Adrenal gland (tissue), 9 donors: ENCODE measurements at regions not wholly inside any gene's neighbourhood (a gene's known extent, or its start where the extent isn't known, plus 50 kb on each side); places are given as distances from the start of the nearest gene placed in this dataset.

Experiments used
- DNase-seq, 7 donors: peaks; one replicate each; pipeline ENCODE4 v3.0.0-alpha.2; 2019 to 2020
- H3K27ac ChIP-seq, 5 donors: fragments of 200-600 bp; sonication (generic) in 4 of 5; 1 replicate in 3 of 5; 2 replicates in 2 of 5; pipeline versions ENCODE4 v1.5.1 to v1.8.0; 2016 to 2020; ENCODE audit warnings: mild to moderate bottlenecking in 1 of 5
- H3K27me3 ChIP-seq: fragments of 200-600 bp; 2 replicates; pipeline ENCODE4 v1.8.0; 2021
- H3K36me3 ChIP-seq, 2 donors: fragments of 200-600 bp; replicated peaks in 1 of 2; 1 replicate in 1 of 2; 2 replicates in 1 of 2; pipeline versions ENCODE4 v1.5.1 to v1.8.0; 2018 to 2022
- H3K4me1 ChIP-seq, 2 donors: fragments of 200-600 bp; replicated peaks in 1 of 2; 1 replicate in 1 of 2; 2 replicates in 1 of 2; pipeline versions ENCODE4 v1.5.1 to v1.8.0; 2018 to 2021
- H3K4me3 ChIP-seq, 4 donors: fragments of 200-600 bp; sonication (generic) in 3 of 4; one replicate each; pipeline ENCODE4 v1.5.1; 2016 to 2018
- H3K9me3 ChIP-seq, 3 donors: fragments of 200-600 bp; sonication (generic) in 1 of 3; replicated peaks in 1 of 3; 1 replicate in 2 of 3; 2 replicates in 1 of 3; pipeline versions ENCODE4 v1.5.1 to v1.8.0; 2016 to 2021
- POLR2A ChIP-seq, 2 donors: fragments of 450-650 bp; IDR thresholded peaks; one replicate each; pipeline ENCODE4 v1.6.1; 2017; ENCODE audit warnings: antibody characterized with exemption in 2 of 2, mild to moderate bottlenecking in 2 of 2, moderate library complexity in 1 of 2
- WGBS, 4 donors: extraction: QIAGEN DNeasy Blood & Tissue Kit in 2 of 4; methylation state at CpG; one replicate each; pipeline versions ENCODE4 v1.1.5 to v1.1.7; 2013 to 2017; 5-methylcytosine and 5-hydroxymethylcytosine counted together
- intact Hi-C, 2 donors: fragments of 100-400 bp; cut with DNase I; formaldehyde crosslinking; loops; one replicate each; pipeline versions ENCODE4 v1.14.1 to v1.15.0; 2022 to 2023
- TF ChIP-seq, protein P1 (sequence below), 6 experiments: fragments of 450-650 bp in 4 of 6; fragments of 200-600 bp in 2 of 6; sonication (generic) in 1 of 6; IDR thresholded peaks; 1 replicate in 5 of 6; 2 replicates in 1 of 6; pipeline versions ENCODE4 v1.5.1 to v1.8.0; 2016 to 2021; ENCODE audit warnings: antibody characterized with exemption in 6 of 6, mild to moderate bottlenecking in 2 of 6, moderate library complexity in 1 of 6
- donor health status: healthy with polysubstance abuse.
- donor health status: Bipolar disorder and iron deficiency.
- donor health status: DM: yes; HTN: yes; CAD: no.
- donor health status: DM: no; HTN: no; CAD: no.
- donor health status: DM: no; HTN: no; CAD: no.

DNA sequence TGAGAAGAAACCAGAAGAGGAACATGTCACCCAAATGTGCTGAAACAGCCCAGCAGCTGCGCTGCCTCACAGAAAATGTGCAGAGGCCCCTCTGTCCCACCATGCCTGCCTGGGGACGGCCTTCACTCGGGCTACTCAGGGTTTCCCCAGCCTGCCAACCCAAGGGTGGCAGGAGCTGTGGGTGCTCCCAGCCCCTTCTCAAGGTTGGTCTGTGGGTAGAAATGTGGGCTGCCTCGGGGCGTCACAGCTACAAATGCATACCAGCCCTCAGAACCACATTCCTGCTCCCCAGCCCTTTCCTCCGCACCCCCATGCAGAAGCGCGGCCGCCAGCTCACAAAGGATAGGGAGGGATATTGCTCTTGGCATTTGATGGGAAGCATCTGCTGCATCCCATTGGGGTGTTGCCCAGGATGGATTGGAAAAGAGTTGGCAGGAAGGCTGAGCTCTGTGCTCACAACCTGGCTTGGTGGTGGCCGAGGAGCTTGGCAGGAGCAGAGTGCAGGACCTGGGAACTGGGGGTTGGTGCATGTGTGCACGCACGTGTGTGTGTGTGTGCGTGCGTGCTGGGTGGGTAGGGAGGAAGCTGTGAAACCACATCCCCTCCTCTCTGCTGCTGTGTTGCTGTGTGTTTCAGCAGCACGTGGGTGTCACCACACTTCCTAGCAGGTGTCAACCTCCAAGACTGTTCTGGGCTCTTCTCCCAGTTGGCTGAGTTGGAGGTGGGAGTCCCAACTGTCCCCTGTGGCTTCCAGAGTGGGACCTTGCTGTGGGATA is 304.4 kb downstream of the SEC14L1 start:
- TF ChIP-seq POLR2A (IDR thresholded peaks at IDR 0.05): no peak
- TF ChIP-seq, protein P1, sequence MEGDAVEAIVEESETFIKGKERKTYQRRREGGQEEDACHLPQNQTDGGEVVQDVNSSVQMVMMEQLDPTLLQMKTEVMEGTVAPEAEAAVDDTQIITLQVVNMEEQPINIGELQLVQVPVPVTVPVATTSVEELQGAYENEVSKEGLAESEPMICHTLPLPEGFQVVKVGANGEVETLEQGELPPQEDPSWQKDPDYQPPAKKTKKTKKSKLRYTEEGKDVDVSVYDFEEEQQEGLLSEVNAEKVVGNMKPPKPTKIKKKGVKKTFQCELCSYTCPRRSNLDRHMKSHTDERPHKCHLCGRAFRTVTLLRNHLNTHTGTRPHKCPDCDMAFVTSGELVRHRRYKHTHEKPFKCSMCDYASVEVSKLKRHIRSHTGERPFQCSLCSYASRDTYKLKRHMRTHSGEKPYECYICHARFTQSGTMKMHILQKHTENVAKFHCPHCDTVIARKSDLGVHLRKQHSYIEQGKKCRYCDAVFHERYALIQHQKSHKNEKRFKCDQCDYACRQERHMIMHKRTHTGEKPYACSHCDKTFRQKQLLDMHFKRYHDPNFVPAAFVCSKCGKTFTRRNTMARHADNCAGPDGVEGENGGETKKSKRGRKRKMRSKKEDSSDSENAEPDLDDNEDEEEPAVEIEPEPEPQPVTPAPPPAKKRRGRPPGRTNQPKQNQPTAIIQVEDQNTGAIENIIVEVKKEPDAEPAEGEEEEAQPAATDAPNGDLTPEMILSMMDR (IDR thresholded peaks at IDR 0.05): no peak
- Histone ChIP-seq H3K36me3 (no peaks in the 10 kb centered on the region), H3K4me3 (no peak overlapping the region), H3K27ac (peak overlapping the region in 4 of 5 donors; percentile 9 to 85 (median 52)), H3K27me3 (no peaks in the 10 kb centered on the region), H3K9me3 (no peaks in the 10 kb centered on the region), H3K4me1 (peaks cover 28 to 83% of the 10 kb centered on the region in 2 donors)
- intact Hi-C loops: no loop called here
- WGBS, 4 donors: 45 to 65% (median 52%) methylated on average over 9 to 15 of the region's 15 CpGs
- DNase-seq: peak in 1 of 7 donors; percentile 50

DNA sequence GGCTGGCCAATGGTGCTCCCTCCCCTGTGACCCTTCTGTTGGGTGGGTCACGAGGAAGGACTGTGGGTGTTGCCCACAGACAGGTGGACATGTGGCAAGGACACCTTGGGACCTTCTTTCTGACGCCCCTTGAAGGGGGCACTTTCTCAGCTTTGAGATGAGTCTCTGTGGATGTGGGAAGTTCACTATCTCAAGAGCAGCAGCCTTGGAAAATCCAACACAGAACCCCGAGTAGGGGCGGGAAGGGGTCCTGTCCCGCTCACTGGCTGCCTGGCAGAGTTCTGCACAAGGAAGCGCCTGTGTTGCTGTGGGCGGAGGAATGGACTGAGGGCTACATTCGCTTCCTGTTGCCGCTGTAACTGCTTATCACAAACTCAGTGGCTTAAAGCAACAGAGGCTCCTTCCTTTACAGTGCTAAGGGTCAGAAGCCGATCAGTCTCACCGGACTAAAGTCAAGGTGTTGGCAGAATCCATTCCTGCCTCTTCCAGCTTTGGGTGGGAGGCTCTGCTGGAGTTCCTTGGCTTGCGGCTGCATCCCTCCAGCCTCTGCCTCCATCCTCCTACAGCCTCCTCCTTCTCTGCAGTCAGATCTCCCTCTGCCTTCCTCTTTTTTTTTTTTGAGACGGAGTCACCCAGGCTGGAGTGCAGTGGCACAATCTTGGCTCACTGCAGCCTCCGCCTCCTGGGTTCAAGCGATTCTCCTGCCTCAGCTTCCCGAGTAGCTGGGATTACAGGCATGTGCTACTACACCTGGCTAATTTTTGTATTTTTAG is 305.2 kb downstream of the SEC14L1 start:
- peak in 1 of 7 donors; percentile 47 for DNase-seq
- Histone ChIP-seq H3K9me3 (no peaks in the 10 kb centered on the region), H3K27me3 (no peaks in the 10 kb centered on the region), H3K4me1 (peaks cover 28 to 83% of the 10 kb centered on the region in 2 donors), H3K27ac (peak overlapping the region in 4 of 5 donors; percentile 9 to 85 (median 52)), H3K36me3 (no peaks in the 10 kb centered on the region), H3K4me3 (no peak overlapping the region)
- 54 to 68% (median 62%) methylated on average over 8 to 16 of the region's 16 CpGs for WGBS, 4 donors
- intact Hi-C loops: no loop called here
- TF ChIP-seq, protein P1 (IDR thresholded peaks at IDR 0.05): no peak
- no peak for TF ChIP-seq POLR2A (IDR thresholded peaks at IDR 0.05)

DNA sequence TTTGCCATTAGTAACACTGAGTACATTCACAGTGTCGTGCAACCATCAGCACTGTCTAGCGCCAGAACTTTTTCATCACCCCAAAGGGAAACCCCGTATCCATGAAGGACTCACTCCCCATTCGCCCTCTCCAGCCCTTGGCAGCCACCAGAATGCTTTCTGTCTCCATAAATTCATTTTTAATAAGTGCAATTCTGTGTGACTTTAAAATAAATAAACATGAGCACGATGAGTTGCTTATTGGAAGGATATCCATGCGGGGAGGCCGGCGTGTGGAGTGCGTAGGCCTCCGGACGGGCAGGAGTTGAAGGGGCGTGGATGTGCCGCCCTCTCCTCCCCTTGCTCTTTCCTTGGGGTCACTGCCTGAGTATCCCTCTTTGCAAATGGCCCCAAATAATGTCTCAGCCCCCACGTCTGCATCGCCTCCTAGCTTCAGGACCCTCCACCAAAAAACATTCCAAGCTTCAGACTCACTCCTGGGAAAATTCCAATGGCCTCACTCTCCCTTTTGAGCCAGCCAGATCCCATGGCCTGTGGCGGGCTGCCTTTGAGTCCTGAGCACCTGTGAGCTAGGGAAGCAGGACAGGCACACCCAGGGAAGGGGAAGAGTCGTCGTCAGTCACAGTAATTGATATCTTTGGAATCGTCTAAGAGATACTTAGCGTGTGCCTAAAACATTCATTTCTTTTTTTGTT is 306.3 kb downstream of the SEC14L1 start:
- Histone ChIP-seq H3K27me3 (no peaks in the 10 kb centered on the region), H3K27ac (peak overlapping the region in 2 of 5 donors; percentile 71 to 85), H3K36me3 (no peaks in the 10 kb centered on the region), H3K4me3 (no peak overlapping the region), H3K9me3 (no peaks in the 10 kb centered on the region), H3K4me1 (peaks cover 37 to 86% of the 10 kb centered on the region in 2 donors)
- DNase-seq: no peak
- TF ChIP-seq, protein P1 (IDR thresholded peaks at IDR 0.05): no peak
- no peak for TF ChIP-seq POLR2A (IDR thresholded peaks at IDR 0.05)
- intact Hi-C loops: no loop called here
- WGBS, 4 donors: 78 to 86% (median 82%) methylated on average over 20 of the region's 20 CpGs

DNA sequence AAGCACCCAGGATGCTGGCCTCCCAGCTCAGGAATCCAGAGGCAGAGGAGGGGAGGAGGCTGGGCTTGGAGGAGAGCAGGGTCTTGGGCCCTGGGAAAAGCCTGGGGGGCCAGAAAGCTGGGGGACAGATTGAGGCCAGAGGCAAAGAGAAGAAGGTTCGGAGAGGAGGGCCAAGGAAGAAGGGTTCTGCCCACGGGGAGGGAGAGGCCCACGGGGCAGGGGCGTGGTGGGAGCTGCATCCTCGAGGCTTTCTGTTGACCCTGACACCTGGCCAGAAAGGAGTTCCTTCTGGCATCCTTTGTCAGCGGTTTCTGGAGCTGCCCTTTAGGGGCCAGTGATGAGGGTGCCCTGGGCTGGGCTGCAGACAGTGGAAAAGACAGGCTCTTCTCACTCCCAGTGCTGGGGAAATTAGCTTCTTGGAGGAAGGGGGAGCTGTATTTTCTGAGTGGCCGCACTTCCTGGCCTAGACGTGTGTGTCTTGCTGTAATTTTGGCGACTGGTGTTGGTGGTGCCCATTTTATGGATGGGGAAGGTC is 308.7 kb downstream of the SEC14L1 start:
- WGBS, 4 donors: 32 to 43% (median 36%) methylated on average over 8 to 9 of the region's 9 CpGs
- H3K4me1 ChIP-seq: peaks cover 42 to 92% of the 10 kb centered on the region in 2 donors
- no peak for DNase-seq
- no peak overlapping the region for H3K4me3 ChIP-seq
- TF ChIP-seq, protein P1 (IDR thresholded peaks at IDR 0.05): no peak
- no peak for TF ChIP-seq POLR2A (IDR thresholded peaks at IDR 0.05)
- H3K9me3 ChIP-seq: no peaks in the 10 kb centered on the region
- peak overlapping the region in 4 of 5 donors; percentile 9 to 92 (median 80) for H3K27ac ChIP-seq
- no peaks in the 10 kb centered on the region for H3K36me3 ChIP-seq
- intact Hi-C loops: no loop called here
- no peaks in the 10 kb centered on the region for H3K27me3 ChIP-seq
